GM23338 (cell line): ENCODE measurements at regions not wholly inside any gene's neighbourhood (a gene's known extent, or its start where the extent isn't known, plus 50 kb on each side); places are given as distances from the start of the nearest gene placed in this dataset.

Experiments
- CREB1 ChIP-seq: fragments of 250-450 bp; sonication (Bioruptor Pico); IDR thresholded peaks from 2 replicates; pipeline ENCODE4 v1.5.0; 2020; ENCODE audit warnings: low read depth, mild to moderate bottlenecking, moderate library complexity
- EZH2 ChIP-seq: fragments of 200-600 bp; sonication (generic); IDR thresholded peaks from one replicate; pipeline ENCODE4 v1.8.0; 2017; ENCODE audit warnings: antibody characterized with exemption, mild to moderate bottlenecking, low read depth; ENCODE audit not compliant: unreplicated experiment
- EZH2phosphoT487 ChIP-seq: fragments of 200-600 bp; sonication (generic); IDR thresholded peaks from one replicate; pipeline ENCODE4 v1.8.1; 2018; ENCODE audit warnings: antibody characterized with exemption; ENCODE audit not compliant: unreplicated experiment
- JUNB ChIP-seq: IDR thresholded peaks from one replicate; pipeline ENCODE4 v1.6.1; 2016; ENCODE audit warnings: antibody characterized with exemption; ENCODE audit not compliant: unreplicated experiment
- NANOG ChIP-seq: IDR thresholded peaks from 2 replicates; pipeline ENCODE4 v1.6.1; 2016; ENCODE audit warnings: antibody characterized with exemption, borderline replicate concordance
- POLR2AphosphoS5 ChIP-seq: IDR thresholded peaks from 2 replicates; pipeline ENCODE4 v1.6.1; 2016; ENCODE audit warnings: antibody characterized with exemption, low read depth
- STAT1 ChIP-seq: IDR thresholded peaks from one replicate; pipeline ENCODE4 v1.6.1; 2016; ENCODE audit warnings: antibody characterized with exemption; ENCODE audit not compliant: unreplicated experiment
- ZNF114 ChIP-seq: fragments of 250-450 bp; sonication (Bioruptor Pico); IDR thresholded peaks from 2 replicates; pipeline ENCODE4 v1.5.0; 2020; ENCODE audit warnings: mild to moderate bottlenecking, moderate library complexity
- ZNF331 ChIP-seq: fragments of 250-450 bp; sonication (Bioruptor Pico); IDR thresholded peaks from 2 replicates; pipeline ENCODE4 v1.5.0; 2020; ENCODE audit warnings: low read depth, mild to moderate bottlenecking, moderate library complexity
- ZNF462 ChIP-seq: fragments of 250-450 bp; sonication (Bioruptor Pico); IDR thresholded peaks from 2 replicates; pipeline ENCODE4 v1.5.0; 2020; ENCODE audit warnings: mild to moderate bottlenecking, moderate library complexity
- TF ChIP-seq, protein P1 (sequence below), 2 experiments: fragments of 200-600 bp in 1 of 2; sonication (generic) in 1 of 2; conservative IDR thresholded peaks; 2 replicates each; pipeline versions ENCODE4 v1.5.1 to v1.6.1; 2016 to 2017; ENCODE audit warnings: antibody characterized with exemption in 2 of 2, low read depth in 2 of 2, mild to moderate bottlenecking in 2 of 2, moderate library complexity in 1 of 2
- TF ChIP-seq, protein P2 (sequence below): IDR thresholded peaks from one replicate; pipeline ENCODE4 v1.6.1; 2018; ENCODE audit warnings: antibody characterized with exemption; ENCODE audit not compliant: unreplicated experiment
- TF ChIP-seq, protein P3 (sequence below): IDR thresholded peaks from 2 replicates; pipeline ENCODE4 v1.6.1; 2016; ENCODE audit warnings: antibody characterized with exemption

DNA sequence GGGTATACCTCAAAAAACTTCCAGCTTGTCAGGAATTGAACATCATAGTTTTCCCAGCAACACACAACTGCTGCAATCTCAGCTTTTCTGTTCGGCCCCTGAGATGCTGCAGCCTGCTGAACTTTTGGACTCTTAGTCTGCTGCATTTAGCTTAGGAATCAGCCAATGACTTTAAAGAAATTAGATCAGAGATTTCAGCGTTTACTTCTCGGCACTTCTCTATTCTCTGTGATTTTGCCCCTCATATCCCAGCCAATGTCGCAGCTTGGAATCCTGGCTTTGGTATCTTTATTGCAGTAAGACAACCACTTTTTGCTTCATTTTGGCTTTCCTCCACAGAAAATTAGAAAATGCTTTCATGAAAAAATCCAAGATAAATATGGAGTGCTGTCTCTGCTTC lies 86.3 kb upstream of the MCTP2 start:
- TF ChIP-seq, protein P1, sequence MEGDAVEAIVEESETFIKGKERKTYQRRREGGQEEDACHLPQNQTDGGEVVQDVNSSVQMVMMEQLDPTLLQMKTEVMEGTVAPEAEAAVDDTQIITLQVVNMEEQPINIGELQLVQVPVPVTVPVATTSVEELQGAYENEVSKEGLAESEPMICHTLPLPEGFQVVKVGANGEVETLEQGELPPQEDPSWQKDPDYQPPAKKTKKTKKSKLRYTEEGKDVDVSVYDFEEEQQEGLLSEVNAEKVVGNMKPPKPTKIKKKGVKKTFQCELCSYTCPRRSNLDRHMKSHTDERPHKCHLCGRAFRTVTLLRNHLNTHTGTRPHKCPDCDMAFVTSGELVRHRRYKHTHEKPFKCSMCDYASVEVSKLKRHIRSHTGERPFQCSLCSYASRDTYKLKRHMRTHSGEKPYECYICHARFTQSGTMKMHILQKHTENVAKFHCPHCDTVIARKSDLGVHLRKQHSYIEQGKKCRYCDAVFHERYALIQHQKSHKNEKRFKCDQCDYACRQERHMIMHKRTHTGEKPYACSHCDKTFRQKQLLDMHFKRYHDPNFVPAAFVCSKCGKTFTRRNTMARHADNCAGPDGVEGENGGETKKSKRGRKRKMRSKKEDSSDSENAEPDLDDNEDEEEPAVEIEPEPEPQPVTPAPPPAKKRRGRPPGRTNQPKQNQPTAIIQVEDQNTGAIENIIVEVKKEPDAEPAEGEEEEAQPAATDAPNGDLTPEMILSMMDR (conservative IDR thresholded peaks at IDR 0.05; ENCODE audit: low read depth in 2 of 2), result no peak
- TF ChIP-seq POLR2AphosphoS5 (no peak), EZH2 (no peak), JUNB (no peak), EZH2phosphoT487 (no peak), CREB1 (no peak), ZNF331 (no peak), STAT1 (no peak), ZNF114 (CRISPR knock-in tag) (no peak), ZNF462 (CRISPR knock-in tag) (no peak), NANOG (no peak)
- TF ChIP-seq, protein P2, sequence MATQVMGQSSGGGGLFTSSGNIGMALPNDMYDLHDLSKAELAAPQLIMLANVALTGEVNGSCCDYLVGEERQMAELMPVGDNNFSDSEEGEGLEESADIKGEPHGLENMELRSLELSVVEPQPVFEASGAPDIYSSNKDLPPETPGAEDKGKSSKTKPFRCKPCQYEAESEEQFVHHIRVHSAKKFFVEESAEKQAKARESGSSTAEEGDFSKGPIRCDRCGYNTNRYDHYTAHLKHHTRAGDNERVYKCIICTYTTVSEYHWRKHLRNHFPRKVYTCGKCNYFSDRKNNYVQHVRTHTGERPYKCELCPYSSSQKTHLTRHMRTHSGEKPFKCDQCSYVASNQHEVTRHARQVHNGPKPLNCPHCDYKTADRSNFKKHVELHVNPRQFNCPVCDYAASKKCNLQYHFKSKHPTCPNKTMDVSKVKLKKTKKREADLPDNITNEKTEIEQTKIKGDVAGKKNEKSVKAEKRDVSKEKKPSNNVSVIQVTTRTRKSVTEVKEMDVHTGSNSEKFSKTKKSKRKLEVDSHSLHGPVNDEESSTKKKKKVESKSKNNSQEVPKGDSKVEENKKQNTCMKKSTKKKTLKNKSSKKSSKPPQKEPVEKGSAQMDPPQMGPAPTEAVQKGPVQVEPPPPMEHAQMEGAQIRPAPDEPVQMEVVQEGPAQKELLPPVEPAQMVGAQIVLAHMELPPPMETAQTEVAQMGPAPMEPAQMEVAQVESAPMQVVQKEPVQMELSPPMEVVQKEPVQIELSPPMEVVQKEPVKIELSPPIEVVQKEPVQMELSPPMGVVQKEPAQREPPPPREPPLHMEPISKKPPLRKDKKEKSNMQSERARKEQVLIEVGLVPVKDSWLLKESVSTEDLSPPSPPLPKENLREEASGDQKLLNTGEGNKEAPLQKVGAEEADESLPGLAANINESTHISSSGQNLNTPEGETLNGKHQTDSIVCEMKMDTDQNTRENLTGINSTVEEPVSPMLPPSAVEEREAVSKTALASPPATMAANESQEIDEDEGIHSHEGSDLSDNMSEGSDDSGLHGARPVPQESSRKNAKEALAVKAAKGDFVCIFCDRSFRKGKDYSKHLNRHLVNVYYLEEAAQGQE, result no peak
- TF ChIP-seq, protein P3, sequence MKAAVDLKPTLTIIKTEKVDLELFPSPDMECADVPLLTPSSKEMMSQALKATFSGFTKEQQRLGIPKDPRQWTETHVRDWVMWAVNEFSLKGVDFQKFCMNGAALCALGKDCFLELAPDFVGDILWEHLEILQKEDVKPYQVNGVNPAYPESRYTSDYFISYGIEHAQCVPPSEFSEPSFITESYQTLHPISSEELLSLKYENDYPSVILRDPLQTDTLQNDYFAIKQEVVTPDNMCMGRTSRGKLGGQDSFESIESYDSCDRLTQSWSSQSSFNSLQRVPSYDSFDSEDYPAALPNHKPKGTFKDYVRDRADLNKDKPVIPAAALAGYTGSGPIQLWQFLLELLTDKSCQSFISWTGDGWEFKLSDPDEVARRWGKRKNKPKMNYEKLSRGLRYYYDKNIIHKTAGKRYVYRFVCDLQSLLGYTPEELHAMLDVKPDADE, result no peak
